Endodermal cell (in vitro differentiated cells): ENCODE measurements at regions not wholly inside any gene's neighbourhood (a gene's known extent, or its start where the extent isn't known, plus 50 kb on each side); places are given as distances from the start of the nearest gene placed in this dataset.

ENCODE experiments used
- DNase-seq: peaks from one replicate; pipeline ENCODE4 v3.0.0-alpha.2; 2017
- H3K27ac ChIP-seq: 2 replicates; pipeline ENCODE4 v1.5.1; 2013; ENCODE audit warnings: mild to moderate bottlenecking, low read depth, low read length, moderate library complexity
- H3K27me3 ChIP-seq: 2 replicates; pipeline ENCODE4 v1.6.1; 2013; ENCODE audit warnings: mild to moderate bottlenecking, low read length, moderate library complexity; ENCODE audit not compliant: insufficient read depth, control insufficient read depth, poor library complexity, severe bottlenecking
- H3K36me3 ChIP-seq: 2 replicates; pipeline ENCODE4 v1.7.0; 2013; ENCODE audit warnings: mild to moderate bottlenecking, low read length, moderate library complexity; ENCODE audit not compliant: control insufficient read depth, insufficient read depth
- H3K4me1 ChIP-seq: one replicate; pipeline ENCODE4 v1.7.0; 2013; ENCODE audit warnings: low read length; ENCODE audit not compliant: control insufficient read depth, insufficient read depth
- H3K4me3 ChIP-seq: 2 replicates; pipeline ENCODE4 v1.5.1; 2013; ENCODE audit warnings: mild to moderate bottlenecking, low read length, moderate library complexity
- H3K9ac ChIP-seq: 2 replicates; pipeline ENCODE4 v1.6.1; 2013; ENCODE audit warnings: mild to moderate bottlenecking, low read length, moderate library complexity; ENCODE audit not compliant: poor library complexity, severe bottlenecking; ENCODE audit errors: extremely low read depth
- H3K9me3 ChIP-seq: 2 replicates; pipeline ENCODE4 v1.6.1; 2013; ENCODE audit warnings: mild to moderate bottlenecking, low read length, moderate library complexity; ENCODE audit not compliant: control insufficient read depth
- H3K27ac Mint-ChIP-seq: 2 replicates; pipeline ENCODE4 v1.8.0; 2020; ENCODE audit warnings: mixed read lengths
- H3K27me3 Mint-ChIP-seq: 2 replicates; pipeline ENCODE4 v1.8.0; 2021; ENCODE audit warnings: mild to moderate bottlenecking, mixed read lengths; ENCODE audit not compliant: insufficient read depth
- H3K36me3 Mint-ChIP-seq: 2 replicates; pipeline ENCODE4 v1.8.0; 2020; ENCODE audit warnings: low read depth, mixed read lengths
- H3K4me1 Mint-ChIP-seq: 2 replicates; pipeline ENCODE4 v1.8.0; 2020; ENCODE audit warnings: mixed read lengths
- H3K4me3 Mint-ChIP-seq: 2 replicates; pipeline ENCODE4 v1.8.0; 2020; ENCODE audit warnings: mild to moderate bottlenecking, moderate library complexity, mixed read lengths
- H3K9me3 Mint-ChIP-seq: 2 replicates; pipeline ENCODE4 v1.8.0; 2020; ENCODE audit warnings: mild to moderate bottlenecking, mixed read lengths
- CTCF ChIP-seq: fragments of 200-600 bp; sonication (generic); conservative IDR thresholded peaks from 2 replicates; pipeline ENCODE4 v1.5.0; 2021; ENCODE audit warnings: antibody characterized with exemption, mild to moderate bottlenecking
- WGBS, 2 experiments: methylation state at CpG; one replicate each; pipeline versions ENCODE4 v1.1.5 to v1.1.7; 2013; ENCODE audit warnings: missing lambda C conversion rate in 2 of 2, mixed read lengths in 1 of 2; ENCODE audit not compliant: insufficient coverage in 1 of 2, insufficient read length in 1 of 2; 5-methylcytosine and 5-hydroxymethylcytosine counted together

- Mint-ChIP-seq H3K4me1 (peaks cover under 1% of the 10 kb centered on the region), H3K27ac (no peak overlapping the region), H3K36me3 (no peaks in the 10 kb centered on the region), H3K9me3 (no peaks in the 10 kb centered on the region), H3K4me3 (no peak overlapping the region), H3K27me3 (peaks cover 4% of the 10 kb centered on the region)
- Histone ChIP-seq H3K9ac (no peak overlapping the region), H3K27me3 (no peaks in the 10 kb centered on the region), H3K9me3 (no peaks in the 10 kb centered on the region), H3K4me3 (no peak overlapping the region), H3K27ac (no peak overlapping the region), H3K4me1 (no peaks in the 10 kb centered on the region), H3K36me3 (no peaks in the 10 kb centered on the region)
- TF ChIP-seq CTCF: no peak
- no peak for DNase-seq
- 89 to 96% methylated on average over 3 of the region's 3 CpGs for WGBS, 2 experiments
These were observed 361.4 kb upstream of the JAG1 start for GRCh38 chr20:11035211-11035610.

GRCh38 chr20:11041396-11041795 lies 367.6 kb upstream of the JAG1 start:
- no peaks in the 10 kb centered on the region for H3K9me3 Mint-ChIP-seq
- no peak for DNase-seq
- no peak for TF ChIP-seq CTCF
- H3K4me3 ChIP-seq: no peak overlapping the region
- H3K4me1 Mint-ChIP-seq: peaks cover 4% of the 10 kb centered on the region
- no peaks in the 10 kb centered on the region for H3K36me3 ChIP-seq
- peaks cover 7% of the 10 kb centered on the region for H3K9me3 ChIP-seq
- no peaks in the 10 kb centered on the region for H3K4me1 ChIP-seq
- H3K27me3 Mint-ChIP-seq: no peaks in the 10 kb centered on the region
- no peak overlapping the region for H3K27ac ChIP-seq
- no peaks in the 10 kb centered on the region for H3K27me3 ChIP-seq
- no peaks in the 10 kb centered on the region for H3K36me3 Mint-ChIP-seq
- H3K9ac ChIP-seq: no peak overlapping the region
- H3K4me3 Mint-ChIP-seq: no peak overlapping the region
- WGBS, 2 experiments: 80% methylated on average over 1 of the region's 1 CpG; no CpG with 5 or more reads in 1 of the 2 experiments
- no peak overlapping the region for H3K27ac Mint-ChIP-seq

GRCh38 chr20:11043001-11043400 lies 369.2 kb upstream of the JAG1 start:
- Mint-ChIP-seq H3K27ac (no peak overlapping the region), H3K27me3 (no peaks in the 10 kb centered on the region), H3K4me3 (no peak overlapping the region), H3K4me1 (peaks cover 4% of the 10 kb centered on the region), H3K9me3 (no peaks in the 10 kb centered on the region), H3K36me3 (no peaks in the 10 kb centered on the region)
- Histone ChIP-seq H3K36me3 (no peaks in the 10 kb centered on the region), H3K27ac (no peak overlapping the region), H3K9me3 (peaks cover 7% of the 10 kb centered on the region), H3K9ac (no peak overlapping the region), H3K4me3 (no peak overlapping the region), H3K4me1 (no peaks in the 10 kb centered on the region), H3K27me3 (no peaks in the 10 kb centered on the region)
- 92% methylated on average over 2 of the region's 2 CpGs; no CpG with 5 or more reads in 1 of the 2 experiments for WGBS, 2 experiments
- DNase-seq: no peak
- no peak for TF ChIP-seq CTCF
